Ishikawa (cell line): ENCODE measurements at regions not wholly inside any gene's neighbourhood (a gene's known extent, or its start where the extent isn't known, plus 50 kb on each side); places are given as distances from the start of the nearest gene placed in this dataset.

Source experiments
- CEBPB ChIP-seq: IDR thresholded peaks from 2 replicates; pipeline ENCODE4 v1.6.1; 2012
- CREB1 ChIP-seq: IDR thresholded peaks from 2 replicates; pipeline ENCODE4 v1.6.1; 2012; ENCODE audit warnings: low read depth
- EGR1 ChIP-seq: IDR thresholded peaks from 2 replicates; pipeline ENCODE4 v1.6.1; 2012
- EP300 ChIP-seq: IDR thresholded peaks from 2 replicates; pipeline ENCODE4 v1.6.1; 2012; ENCODE audit warnings: borderline replicate concordance
- FOXM1 ChIP-seq: IDR thresholded peaks from 2 replicates; pipeline ENCODE4 v1.6.1; 2012; ENCODE audit warnings: low read depth, borderline replicate concordance
- NFIC ChIP-seq: IDR thresholded peaks from 2 replicates; pipeline ENCODE4 v1.6.1; 2012
- RAD21 ChIP-seq: IDR thresholded peaks from 2 replicates; pipeline ENCODE4 v1.6.1; 2012; ENCODE audit warnings: low read depth
- REST ChIP-seq: IDR thresholded peaks from 2 replicates; pipeline ENCODE4 v1.6.1; 2012; ENCODE audit warnings: low read depth, mild to moderate bottlenecking
- TAF1 ChIP-seq: IDR thresholded peaks from 2 replicates; pipeline ENCODE4 v1.6.1; 2012; ENCODE audit warnings: low read depth, mild to moderate bottlenecking
- TCF12 ChIP-seq: IDR thresholded peaks from 2 replicates; pipeline ENCODE4 v1.6.1; 2012; ENCODE audit warnings: low read depth
- TEAD4 ChIP-seq: IDR thresholded peaks from 2 replicates; pipeline ENCODE4 v1.6.1; 2012
- YY1 ChIP-seq: IDR thresholded peaks from 2 replicates; pipeline ENCODE4 v1.6.1; 2012; ENCODE audit warnings: low read depth
- ZBTB7A ChIP-seq: IDR thresholded peaks from 2 replicates; pipeline ENCODE4 v1.6.1; 2012; ENCODE audit warnings: low read depth
- TF ChIP-seq, protein P1 (sequence below): IDR thresholded peaks from 2 replicates; pipeline ENCODE4 v1.6.1; 2012
- TF ChIP-seq, protein P2 (sequence below): IDR thresholded peaks from 2 replicates; pipeline ENCODE4 v1.6.1; 2012

DNA sequence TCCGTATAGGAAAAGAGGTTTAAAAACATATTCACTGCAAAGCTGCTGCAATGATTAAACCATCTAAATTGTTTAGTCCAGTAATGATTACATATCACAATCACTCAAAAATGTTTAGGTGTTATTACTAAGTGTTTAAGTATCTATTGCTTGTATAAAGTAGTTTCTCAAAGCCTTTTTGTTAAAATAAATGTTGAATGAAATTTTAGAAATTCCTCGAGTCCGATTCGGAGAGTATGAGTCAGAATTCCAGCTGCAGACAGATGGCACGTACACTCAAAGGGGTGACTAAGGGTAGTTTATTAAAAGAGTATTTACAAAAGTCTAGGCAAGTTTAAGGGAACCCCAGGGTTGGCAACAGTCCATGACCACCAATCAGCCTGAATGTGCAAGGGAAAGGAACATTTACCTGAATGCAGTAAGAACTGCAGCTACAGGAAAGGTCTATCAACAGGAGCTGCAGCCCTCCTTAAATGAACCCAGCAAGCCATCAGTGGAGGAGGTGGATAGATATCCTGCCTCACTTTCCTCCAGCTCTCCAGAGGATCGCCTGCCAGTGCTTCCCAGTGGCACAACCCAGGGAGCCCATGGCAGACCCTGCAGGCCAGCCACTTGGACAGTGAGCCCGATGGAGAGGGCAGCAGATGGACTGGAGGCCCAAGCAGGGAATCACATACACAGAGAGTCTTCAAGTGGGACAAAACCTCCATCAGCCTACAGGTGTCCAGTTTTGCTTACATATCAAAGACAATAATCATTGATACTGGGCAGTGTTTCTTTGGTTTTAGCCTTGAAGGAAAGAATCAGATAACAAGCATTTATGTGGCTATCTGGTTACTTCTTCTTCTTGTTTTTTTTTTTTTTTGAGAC, 92.1 kb upstream of the SLC44A3 start:
- TF ChIP-seq TAF1, result no peak
- no peak for TF ChIP-seq CEBPB
- no peak for TF ChIP-seq EP300
- no peak for TF ChIP-seq REST
- no peak for TF ChIP-seq ZBTB7A
- no peak for TF ChIP-seq YY1
- TF ChIP-seq FOXM1, result no peak
- TF ChIP-seq CREB1, result no peak
- TF ChIP-seq EGR1, result no peak

DNA sequence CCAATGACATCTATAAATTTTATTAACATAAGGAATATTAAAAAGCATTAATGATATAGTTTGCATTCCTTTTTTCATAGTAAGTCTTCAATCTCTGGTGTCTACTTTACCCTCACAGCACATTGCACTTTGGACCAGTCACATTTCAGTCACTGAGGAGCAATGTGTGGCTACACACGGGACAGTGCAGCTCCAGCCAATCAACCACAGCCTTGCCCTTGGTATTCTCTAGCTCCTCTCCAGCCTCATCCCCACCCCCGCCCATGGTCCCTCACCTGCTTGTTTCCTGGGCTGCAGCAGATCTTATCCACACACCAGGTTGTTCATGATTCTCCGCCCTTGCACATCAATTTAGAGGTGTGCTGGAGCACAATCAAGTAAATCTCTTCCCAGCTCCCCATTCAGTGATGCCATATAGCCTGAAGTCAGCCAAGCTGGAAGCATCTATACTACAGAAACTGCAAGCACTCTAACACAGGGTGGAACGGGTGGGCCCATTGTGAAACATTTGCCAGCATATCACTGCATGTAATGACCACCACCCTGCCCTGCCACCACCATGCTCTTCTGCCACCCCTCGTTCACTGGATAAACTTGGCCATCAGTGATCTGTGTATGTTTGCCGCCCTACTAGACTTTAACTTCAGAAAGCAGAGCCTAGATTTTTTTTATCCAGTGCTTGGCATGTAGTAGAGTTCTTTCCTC, 93.0 kb upstream of the SLC44A3 start:
- TF ChIP-seq, protein P1, sequence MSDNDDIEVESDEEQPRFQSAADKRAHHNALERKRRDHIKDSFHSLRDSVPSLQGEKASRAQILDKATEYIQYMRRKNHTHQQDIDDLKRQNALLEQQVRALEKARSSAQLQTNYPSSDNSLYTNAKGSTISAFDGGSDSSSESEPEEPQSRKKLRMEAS, result no peak
- no peak for TF ChIP-seq FOXM1
- TF ChIP-seq CEBPB, result no peak
- no peak for TF ChIP-seq REST
- TF ChIP-seq RAD21, result no peak
- TF ChIP-seq EGR1, result no peak
- no peak for TF ChIP-seq TAF1
- no peak for TF ChIP-seq TCF12
- no peak for TF ChIP-seq TEAD4
- TF ChIP-seq, protein P2, sequence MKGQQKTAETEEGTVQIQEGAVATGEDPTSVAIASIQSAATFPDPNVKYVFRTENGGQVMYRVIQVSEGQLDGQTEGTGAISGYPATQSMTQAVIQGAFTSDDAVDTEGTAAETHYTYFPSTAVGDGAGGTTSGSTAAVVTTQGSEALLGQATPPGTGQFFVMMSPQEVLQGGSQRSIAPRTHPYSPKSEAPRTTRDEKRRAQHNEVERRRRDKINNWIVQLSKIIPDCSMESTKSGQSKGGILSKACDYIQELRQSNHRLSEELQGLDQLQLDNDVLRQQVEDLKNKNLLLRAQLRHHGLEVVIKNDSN, result no peak
- TF ChIP-seq NFIC, result no peak
- TF ChIP-seq EP300, result no peak
- TF ChIP-seq CREB1, result no peak
- TF ChIP-seq ZBTB7A, result no peak
- TF ChIP-seq YY1, result no peak

DNA sequence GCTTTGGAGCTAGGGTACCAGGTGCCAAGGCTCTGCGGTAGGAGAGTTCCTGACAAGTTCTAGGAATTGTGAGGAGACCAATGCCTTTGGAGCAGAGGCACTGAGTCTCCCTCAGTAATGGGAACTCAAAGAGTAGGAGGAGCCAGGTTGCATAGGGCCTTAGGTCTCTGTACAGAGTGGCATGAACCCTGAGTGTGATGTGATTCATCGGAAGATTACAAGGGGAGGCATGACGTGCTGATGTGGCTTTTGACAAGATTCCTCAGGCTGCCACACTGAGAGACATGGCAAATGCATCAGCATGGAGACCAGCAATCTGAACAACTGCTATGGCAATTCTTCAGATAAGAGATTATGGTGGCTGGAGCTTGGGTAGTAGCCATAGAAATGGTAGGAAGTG, 94.6 kb upstream of the SLC44A3 start:
- no peak for TF ChIP-seq TCF12
- no peak for TF ChIP-seq FOXM1
- no peak for TF ChIP-seq EP300
- no peak for TF ChIP-seq TEAD4
- no peak for TF ChIP-seq NFIC
- TF ChIP-seq CEBPB, result no peak
- TF ChIP-seq RAD21, result no peak
- no peak for TF ChIP-seq EGR1
- TF ChIP-seq YY1, result no peak
- TF ChIP-seq CREB1, result no peak

DNA sequence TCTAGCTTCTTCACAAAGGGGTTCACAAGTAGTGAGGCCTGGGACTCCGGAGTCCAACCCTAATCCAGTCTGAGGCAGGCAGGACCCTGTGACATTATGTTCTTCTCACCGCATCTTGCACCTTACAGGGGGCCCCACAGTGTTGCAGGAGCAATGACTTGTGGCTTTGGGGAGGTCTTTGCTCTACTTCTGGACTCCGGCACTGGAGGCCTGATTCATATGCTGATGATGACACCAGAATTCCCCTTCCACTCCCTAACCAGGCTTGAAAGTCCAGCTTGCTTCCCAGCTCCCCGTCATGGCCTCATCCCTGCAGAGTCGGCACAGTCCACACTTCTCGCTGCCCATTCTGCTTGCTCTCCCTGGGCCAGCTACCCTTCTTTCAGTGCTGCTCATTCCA, 96.3 kb upstream of the SLC44A3 start:
- no peak for TF ChIP-seq ZBTB7A
- TF ChIP-seq, protein P2, result no peak
- TF ChIP-seq, protein P1, result no peak
- no peak for TF ChIP-seq EGR1
- no peak for TF ChIP-seq EP300

DNA sequence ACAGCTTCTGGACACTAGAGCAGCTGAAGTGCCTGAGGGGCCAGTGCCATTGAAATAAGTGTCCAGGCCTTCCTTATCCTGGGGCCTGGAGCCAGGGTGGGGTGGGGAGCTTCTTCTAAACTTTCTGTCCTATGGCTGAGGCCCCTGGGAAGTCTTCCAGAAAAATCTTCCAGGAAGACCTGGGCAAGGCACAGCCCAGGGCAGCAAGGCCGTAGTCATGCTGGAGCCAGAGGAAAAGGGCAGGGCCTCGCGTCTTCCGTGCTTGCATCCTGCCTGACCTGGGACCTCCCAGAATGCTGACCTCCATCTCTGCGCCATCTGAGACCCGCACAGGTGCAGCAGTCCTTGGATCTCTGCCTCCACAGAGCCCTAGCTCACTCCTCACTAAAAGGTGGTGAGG, 96.7 kb upstream of the SLC44A3 start:
- TF ChIP-seq TEAD4, result no peak
- no peak for TF ChIP-seq NFIC
- no peak for TF ChIP-seq FOXM1
- no peak for TF ChIP-seq TCF12
- TF ChIP-seq ZBTB7A, result no peak
- TF ChIP-seq EGR1, result no peak
- TF ChIP-seq TAF1, result no peak
- TF ChIP-seq EP300, result no peak
- TF ChIP-seq, protein P1, result no peak
- no peak for TF ChIP-seq YY1
- TF ChIP-seq CEBPB, result no peak
- TF ChIP-seq RAD21, result no peak
- no peak for TF ChIP-seq CREB1
- TF ChIP-seq REST, result no peak
- TF ChIP-seq, protein P2, result no peak
